HG02588 (cell line): ENCODE measurements at regions not wholly inside any gene's neighbourhood (a gene's known extent, or its start where the extent isn't known, plus 50 kb on each side); places are given as distances from the start of the nearest gene placed in this dataset.
"Not testable (repeated sequence)": the region's sequence is repeated elsewhere in the genome, so short reads cannot be mapped to it uniquely, and the experiment has no call there.

ENCODE experiments used
- ATAC-seq: cut with Tn5 transposase; IDR thresholded peaks from one replicate; pipeline ENCODE4 v1.9.1; 2021; ENCODE audit warnings: mild to moderate bottlenecking, moderate library complexity; ENCODE audit not compliant: unreplicated experiment

DNA sequence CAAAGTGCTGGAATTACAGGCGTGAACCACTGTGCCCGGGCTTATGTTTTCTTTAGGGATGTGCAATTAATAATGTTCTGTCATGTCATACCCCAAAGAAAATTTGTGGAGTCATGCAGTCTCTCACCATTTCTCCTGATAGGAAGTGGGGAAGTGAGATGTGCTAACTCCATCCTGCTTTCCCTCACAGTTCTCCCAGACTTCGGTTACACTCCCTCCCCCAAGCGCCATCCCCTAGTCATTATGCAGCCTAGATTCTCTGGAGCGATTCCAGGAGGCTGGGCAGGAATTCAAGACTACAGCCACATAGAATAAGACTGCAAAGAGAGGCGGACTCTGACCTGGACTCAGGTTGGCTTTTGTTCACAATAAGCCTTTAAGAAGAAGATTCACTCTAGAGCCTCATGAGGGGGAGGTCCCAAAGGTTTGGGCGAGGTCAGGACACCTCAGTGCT, 271.4 kb downstream of the ALDH8A1 start:
- ATAC-seq = no peak

DNA sequence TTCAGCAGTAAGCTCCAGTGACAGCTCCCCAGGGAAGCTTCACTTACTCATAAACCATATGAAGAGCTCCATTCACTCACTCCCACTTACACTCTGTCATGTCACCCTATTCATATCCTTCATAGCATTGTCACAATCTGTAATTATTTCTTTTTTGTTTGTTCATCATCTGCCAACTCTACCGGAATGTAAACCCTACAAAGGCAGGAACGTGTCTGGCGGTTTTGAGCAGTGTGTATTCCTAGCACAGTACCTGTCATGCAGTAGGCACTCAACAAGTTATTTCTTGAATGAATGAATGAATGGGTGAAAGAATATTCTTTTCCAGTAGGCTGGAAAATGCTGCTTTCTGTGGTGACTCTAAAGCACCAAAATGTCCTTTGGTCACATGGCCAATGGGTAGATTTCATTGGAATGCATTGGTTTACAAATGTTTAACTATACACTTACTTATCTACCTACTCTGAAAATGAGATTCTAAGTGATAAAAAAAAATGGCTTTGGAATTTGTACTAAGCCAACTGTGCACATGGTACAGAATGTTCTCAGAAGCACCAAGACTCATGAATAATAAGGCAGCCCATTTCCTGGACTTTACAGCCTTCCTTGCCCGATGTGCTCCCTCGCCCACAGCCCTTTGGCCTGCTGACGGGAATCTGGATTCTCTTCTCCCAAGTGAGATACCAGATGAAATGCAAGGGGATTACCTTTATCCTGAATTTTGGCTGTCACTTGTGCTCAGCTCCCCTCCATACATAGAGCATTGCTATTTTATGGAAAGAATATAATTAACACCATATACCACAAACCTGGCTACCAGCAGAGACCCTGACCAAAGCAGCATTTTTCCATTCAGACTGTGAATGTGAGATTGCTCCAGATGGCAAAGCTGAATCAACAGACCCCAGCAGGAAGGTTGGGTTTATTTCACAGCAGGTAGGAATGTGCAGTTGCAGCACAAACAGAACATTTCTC, 273.3 kb downstream of the ALDH8A1 start:
- ATAC-seq = no peak

DNA sequence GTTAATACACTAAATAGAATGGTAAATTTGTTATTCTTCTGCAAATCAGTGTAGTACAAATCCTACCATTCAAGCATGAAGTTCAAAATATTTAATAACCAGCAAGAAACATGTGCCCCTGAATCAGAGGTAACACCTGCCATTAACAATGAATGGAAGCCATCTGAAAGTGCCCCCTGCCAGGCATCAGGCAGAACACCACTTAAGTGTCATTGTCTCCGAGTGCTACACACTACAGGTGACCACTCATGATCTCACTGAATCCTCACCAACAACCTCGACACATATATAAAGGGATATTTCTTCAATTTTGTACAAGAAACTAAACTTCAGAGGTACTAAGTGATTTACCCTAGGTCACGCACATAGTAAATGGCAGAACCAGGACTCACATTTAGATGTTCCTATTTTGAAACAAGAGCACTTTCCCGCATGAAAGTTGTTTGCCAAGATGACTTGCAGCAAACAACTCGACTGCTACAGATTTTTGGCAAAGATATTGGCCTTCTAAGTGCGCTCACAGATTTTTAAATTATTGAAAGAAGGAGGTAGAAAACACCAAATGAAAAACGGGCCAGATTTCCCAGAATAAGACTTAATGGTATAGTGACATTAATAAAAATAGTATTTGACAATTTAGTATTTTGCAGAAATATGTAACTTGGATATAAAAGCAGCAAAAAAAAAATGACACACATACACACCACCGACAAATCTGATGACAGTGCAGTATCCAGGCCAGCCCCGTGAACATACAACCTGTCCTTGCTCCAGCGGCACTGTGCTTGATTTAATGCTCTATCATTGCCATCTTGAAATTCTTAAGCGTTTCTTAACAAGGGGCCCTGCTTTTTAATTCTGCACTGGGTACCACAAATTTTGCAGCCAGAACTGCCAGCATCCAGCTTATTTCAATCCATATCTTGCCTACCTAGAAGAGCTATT, 274.5 kb downstream of the ALDH8A1 start:
- ATAC-seq = no peak

DNA sequence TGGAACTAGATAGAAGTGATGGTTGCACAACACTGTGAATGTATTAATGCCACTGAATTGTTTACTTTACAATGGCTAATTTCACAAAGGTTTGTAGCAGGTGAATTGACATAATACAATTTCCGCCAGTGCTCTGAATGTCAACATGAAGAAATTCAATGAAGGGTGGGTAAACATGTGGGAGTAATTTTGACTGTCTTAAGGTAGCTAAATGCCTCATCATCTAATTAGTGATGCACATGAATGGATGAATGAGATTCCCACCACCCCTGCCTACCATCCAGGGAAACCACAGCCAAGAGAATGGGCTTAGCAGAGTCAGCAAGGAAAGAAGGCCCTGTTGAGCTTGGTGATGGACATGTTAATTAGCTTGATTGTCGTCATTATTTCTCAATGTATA, 275.3 kb downstream of the ALDH8A1 start:
- ATAC-seq = no peak

DNA sequence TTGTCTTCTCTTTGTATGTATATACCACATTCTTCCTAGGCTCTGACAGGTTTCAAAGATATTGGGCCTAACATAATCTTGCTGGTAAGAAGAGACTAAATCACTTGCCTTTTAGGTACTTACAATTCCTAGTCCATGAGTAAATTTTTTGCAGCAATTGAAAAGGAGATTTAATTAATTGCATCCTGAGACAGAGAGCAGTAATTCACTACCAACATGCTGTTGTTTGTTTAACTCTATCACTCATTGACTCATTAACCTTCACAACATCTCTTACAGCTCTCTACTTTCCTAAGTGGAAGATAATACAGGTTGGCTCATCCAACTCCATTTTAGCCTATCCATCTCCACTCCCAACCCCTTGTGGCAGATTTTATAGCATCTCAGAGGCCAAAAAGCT, 280.4 kb downstream of the ALDH8A1 start:
- no peak for ATAC-seq

DNA sequence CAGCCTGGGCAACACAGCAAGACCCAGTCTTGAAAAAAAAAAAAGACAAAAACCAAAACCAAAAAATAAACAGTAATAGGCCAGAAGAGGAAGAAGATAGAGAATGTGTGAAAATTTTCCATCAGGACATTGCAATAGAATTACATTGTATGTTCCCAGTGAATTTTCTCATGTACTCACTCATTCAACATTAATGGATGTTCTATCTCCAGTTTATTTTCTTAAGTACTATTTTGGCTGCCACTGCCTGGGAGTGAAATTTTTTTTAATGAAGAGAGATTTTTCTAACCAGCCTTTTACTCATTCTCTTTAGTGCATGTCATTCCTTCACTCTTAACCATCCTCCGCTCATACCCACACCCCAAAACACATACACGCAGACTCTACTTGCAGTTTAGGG, 282.8 kb downstream of the ALDH8A1 start:
- no peak for ATAC-seq

DNA sequence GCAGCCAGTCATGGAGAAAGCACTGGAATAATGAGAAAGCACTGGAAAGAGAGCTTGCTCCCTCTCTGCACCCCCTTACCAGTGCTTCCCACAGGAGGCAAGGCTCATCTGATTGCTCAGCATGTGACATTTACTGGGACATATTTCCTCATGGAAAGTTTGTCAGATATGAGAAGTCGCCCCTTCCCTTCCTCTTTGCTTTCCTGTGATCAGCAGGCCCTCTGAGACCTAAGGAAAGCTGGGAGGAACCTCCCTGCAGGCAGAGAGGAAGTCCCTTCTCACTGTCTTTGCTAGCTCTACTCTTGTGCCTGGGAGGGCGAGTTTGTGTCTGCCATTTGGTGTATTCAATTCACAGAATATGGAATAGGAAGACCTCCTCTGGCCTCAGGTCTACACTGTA, 283.8 kb downstream of the ALDH8A1 start:
- ATAC-seq = no peak

DNA sequence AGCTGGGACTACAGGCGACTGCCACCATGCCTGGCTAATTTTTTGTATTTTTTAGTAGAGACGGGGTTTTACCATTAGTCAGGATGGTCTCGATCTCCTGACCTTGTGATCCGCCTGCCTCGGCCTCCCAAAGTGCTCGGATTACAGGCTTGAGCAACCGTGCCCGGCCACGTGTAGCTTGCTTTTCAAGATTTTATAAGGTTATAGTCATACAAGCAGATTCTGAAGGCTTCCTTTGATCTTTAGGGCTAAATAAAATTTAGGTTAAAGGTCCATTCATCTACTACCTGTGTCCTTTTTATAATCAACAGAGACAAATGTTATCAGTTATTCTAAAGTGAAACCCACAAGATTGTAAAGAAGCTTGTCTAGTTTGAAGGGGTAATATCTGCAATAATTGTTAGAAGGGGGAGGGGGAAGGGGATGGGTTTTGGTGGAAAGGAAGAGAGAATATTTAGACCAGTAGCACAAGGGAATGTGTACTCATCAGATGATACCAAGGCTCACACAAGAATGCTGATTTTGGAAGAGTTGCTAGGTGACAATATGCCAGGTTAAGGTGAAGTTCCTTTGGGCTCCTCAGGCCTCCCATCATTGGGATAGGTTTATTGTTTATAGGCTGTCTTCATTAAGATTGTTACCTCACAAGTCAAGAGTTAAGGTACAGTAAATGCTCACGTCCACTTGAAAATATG, 284.7 kb downstream of the ALDH8A1 start:
- ATAC-seq = no peak

DNA sequence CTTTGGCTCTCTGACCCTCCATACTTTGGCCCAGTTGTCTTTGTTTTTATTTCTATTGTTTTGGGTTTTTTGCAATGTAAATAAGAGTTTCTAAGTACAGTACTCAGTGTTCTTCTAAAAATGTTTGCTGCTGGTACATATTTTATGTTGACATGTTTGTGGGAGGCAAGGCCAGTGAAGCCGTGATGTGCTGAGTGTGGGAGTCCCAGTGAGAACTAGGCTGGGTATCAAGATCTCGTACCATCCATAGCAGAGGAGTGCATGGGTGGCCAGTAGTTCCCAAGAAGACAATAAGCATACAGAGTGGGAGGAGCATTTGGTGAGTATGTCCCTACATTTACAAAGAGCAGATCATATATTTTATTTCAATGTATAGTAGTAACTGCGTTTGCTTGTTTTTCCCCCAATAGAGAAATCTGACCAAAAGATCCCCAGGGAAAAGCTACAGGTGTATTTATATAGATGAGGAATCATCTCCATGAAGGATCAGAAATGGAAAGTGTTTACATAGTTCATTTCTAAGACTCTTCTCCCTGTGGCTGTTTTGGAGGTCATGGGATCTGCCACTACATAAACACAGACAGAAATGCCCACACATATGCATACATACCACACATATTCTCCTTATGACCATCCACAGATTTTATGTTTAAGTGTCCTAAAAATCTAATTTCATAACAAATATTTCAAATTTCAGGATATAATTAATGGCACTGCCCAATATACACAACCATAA, 285.9 kb downstream of the ALDH8A1 start:
- ATAC-seq = no peak

DNA sequence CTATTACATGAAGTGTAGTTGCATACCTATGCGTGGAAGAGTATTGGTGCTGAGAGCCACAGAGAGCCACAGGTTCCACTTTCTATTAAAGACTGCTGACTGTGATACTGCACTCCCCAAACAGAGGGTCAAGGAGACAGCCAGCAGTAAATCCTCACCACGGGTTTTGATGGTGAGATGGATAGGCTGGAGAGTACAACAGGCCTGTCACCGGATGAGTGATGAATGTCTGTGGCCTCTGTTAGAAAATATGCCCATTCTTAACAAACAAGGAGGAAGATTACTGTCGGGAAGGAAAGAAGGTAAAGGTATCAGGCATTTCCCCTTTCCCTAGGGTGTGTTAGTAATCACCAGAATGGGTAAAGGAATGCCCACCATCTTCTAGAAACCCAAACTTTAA, 286.5 kb downstream of the ALDH8A1 start:
- ATAC-seq = no peak

DNA sequence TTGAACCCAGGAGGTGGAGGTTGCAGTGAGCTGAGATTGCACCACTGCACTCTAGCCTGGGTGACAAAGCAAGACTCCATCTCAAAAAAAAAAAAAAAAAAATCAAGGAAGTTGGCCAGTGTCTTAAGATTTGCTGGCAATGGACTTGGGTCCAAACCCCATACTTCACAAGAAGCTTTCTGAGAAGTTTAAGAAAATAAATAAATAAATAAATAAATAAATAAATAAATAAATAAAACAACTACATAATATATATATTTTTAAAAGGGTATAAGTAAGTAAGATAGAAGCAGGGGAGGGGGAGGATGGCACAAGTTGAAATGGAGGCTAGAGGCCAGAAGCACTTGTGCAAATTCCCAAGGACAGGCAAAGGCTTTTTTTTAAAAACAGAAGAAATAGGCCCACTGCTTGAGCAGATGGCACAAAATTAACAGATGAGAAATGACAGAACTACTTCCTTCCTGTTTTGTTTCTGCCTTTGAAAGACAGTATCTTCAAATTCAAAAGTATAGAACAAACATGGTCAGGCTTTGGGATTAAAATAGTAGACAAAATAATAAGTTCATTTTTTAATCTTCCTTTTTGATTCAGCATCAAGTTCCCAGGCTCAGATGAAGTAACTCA, 287.7 kb downstream of the ALDH8A1 start:
- ATAC-seq = no peak

DNA sequence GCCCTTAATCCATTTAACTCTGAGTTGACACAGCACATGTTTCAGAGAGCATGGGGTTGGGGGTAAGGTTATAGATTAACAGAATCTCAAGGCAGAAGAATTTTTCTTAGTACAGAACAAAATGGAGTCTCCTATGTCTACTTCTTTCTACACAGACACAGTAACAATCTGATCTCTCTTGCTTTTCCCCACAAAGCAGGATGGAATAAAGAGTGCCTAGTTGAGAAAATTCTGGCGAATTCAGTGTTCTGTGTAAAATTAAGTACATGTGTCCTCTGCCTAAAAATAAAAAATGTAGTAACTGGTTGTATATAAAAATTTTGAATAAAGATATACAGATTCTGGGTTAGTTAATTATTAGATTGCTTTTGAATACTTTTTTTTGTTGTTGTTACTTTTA, 290.0 kb downstream of the ALDH8A1 start:
- ATAC-seq = not testable (repeated sequence)

DNA sequence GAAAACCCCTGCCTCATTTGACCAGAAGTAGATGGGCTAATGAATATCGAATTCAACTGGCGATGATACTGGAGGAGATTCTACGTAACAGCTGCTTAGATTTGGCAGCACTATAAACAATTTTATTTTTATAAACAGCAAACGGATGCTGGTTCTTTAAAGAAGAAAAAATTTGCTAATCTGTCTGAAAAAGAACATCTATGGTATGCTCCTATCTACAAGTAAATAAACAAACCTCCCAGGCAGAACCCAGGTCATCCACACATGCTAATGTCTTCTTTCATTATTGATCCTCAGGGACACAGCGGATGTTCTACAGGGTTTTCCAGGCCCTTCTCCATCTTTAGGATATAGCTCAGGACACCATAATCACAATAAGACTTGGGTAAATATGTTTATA, 291.3 kb downstream of the ALDH8A1 start:
- no peak for ATAC-seq

DNA sequence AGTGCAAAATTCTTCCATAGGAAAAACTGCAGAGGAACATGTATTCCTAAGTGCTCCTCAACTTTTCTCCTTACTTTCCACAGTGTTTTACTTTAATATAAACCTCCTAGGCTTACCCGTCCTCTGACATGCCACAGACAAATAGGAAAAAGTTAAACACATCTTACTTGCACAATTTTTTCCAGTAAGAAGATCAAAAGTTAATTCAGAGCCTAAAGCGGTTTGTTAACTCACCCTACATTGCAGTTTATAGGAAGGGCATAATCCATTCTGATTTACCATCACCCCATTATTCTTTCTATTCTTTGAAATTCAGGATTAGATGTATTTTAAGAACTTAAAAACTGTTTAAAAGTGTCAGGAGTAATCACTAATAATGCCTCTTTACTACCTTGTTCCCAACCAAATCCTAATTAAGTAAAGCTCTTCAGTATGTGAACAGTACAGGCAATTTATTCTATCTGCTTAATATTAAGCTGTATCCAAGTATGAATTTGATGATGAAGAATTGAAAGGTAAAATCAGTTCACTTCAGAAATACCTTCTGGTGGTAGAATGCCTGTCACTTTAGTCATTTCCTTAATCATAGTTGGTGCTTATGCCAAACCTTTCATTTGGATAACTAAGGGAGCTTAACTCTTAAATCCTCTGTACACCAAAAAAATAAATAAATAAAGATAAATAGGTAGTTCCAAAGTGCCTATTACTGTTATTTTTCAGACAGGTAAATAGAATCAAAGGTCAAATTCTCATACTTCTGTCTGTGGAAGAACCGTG, 292.0 kb downstream of the ALDH8A1 start:
- ATAC-seq = no peak

DNA sequence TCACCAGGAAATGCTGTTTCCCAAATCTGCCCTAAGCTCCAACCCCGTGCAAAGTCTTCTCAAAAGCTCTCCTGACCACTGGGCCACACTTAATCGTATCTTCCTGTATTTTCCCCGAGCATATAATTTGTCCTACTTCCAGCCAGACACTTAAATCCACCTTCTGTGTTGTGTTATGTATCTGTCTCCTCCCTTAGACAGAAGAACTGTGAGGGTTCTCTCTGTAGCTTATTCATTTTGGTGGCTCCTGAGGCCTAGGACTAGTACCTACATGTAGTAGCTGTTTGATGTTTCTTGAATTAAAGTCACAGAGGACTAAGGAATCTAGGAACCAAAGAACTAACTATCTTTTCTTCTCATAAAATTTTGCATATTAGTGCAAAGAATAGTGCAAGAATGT, 292.6 kb downstream of the ALDH8A1 start:
- no peak for ATAC-seq

DNA sequence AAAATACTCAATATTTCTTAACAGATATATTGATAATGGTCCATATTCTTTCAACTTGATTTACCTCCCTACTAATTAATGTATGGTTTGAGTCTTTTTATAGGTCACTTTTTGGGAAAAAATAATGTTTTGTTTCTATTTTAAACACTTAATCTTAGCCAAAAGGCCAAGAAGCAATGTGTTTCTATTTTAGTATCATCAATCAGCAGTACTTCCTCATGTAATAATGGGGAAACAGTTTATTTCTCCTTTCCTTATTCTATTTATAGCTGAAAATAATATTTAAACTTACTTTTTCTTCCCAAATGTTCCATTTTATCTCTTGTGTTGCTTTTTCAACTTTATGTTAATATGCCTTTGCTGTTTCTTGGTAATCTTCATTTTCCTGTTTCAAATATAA, 295.1 kb downstream of the ALDH8A1 start:
- no peak for ATAC-seq

DNA sequence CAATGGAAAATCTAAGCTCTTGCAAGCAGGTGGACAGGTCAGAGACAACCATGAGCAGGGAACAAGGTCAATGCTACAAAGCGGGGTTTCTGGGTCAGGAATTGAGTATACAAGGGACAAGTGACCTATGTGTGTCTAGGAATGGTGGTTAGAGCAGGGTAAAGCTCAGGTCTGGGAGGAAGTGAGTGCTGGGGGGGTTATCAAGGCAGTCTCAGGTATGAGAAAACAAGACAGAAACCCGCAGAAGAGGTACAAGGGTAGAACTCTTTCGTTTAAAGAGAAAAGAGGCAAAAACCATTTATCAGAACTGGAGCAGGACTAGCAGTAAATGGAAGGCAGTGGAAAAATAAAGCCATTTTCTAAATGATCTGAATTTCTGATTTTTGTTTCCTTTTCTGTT, 298.4 kb downstream of the ALDH8A1 start:
- no peak for ATAC-seq

DNA sequence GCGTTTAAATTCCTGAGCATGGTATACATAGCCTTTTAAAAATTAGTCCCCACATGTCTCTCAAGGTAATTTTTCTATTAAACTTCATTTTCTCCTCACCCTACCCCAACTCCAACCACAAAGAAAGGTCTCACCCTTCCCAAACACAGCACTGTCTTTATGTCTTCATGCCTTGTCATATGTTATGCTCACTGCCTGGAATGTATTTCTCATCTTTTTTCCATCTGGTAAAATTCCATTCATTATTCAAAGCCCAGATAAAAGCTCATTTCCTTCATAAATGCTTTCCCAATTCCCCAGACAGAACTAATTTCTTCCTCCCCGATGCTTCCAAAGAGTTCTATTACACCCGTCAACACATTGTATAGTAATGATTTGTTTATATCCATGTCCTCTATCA, 302.0 kb downstream of the ALDH8A1 start:
- no peak for ATAC-seq

DNA sequence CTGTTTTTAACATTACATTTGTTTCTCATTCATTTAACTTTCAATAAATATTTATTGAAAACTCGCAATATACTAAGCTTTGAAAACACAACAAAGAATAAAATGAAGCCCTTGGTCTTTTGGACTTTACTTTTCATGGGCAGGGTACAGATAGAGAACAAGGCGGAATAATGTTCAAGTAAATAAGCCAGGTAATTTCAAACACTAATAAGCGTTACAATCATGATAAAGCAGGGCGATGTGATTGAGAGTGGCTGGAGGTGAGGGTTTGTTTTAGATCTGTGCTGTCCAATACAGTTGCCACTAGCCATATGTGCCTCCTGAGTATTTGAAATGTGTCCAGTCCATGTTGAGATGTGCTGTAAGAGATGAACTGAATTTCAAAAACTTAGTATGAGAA, 307.1 kb downstream of the ALDH8A1 start:
- no peak for ATAC-seq
